GM12801 (cell line): ENCODE measurements at regions not wholly inside any gene's neighbourhood (a gene's known extent, or its start where the extent isn't known, plus 50 kb on each side); places are given as distances from the start of the nearest gene placed in this dataset.

Experiments used
- CTCF ChIP-seq: IDR thresholded peaks from one replicate; pipeline ENCODE4 v1.5.1; 2011; ENCODE audit warnings: control low read depth; ENCODE audit not compliant: insufficient read length; ENCODE audit errors: extremely low read depth

GRCh38 chr10:120085096-120085796 is 192.7 kb downstream of the SEC23IP start:
- TF ChIP-seq CTCF: no peak

- no peak for TF ChIP-seq CTCF
Measured at GRCh38 chr10:120086066-120086465, 193.5 kb downstream of the SEC23IP start.

- no peak for TF ChIP-seq CTCF
Measured at GRCh38 chr10:120087109-120087508, 194.6 kb downstream of the SEC23IP start.

GRCh38 chr10:120095875-120096274 is 203.3 kb downstream of the SEC23IP start:
- TF ChIP-seq CTCF: no peak

GRCh38 chr10:120097766-120098165 is 205.2 kb downstream of the SEC23IP start:
- TF ChIP-seq CTCF: no peak

GRCh38 chr10:120098232-120098930 is 205.9 kb downstream of the SEC23IP start:
- no peak for TF ChIP-seq CTCF

- TF ChIP-seq CTCF: no peak
Measured at GRCh38 chr10:120103738-120104560, 211.4 kb downstream of the SEC23IP start.
